WI38 (cell line): ENCODE measurements at regions not wholly inside any gene's neighbourhood (a gene's known extent, or its start where the extent isn't known, plus 50 kb on each side); places are given as distances from the start of the nearest gene placed in this dataset.

ENCODE experiments used
- H3K4me3 ChIP-seq: 2 replicates; pipeline ENCODE4 v1.5.1; 2011; ENCODE audit warnings: low read depth, mild to moderate bottlenecking, control low read depth, low read length
- TF ChIP-seq, protein P1 (sequence below): IDR thresholded peaks from 2 replicates; pipeline ENCODE4 v1.5.1; 2012; ENCODE audit warnings: low read depth, mild to moderate bottlenecking, control low read depth, low read length

DNA sequence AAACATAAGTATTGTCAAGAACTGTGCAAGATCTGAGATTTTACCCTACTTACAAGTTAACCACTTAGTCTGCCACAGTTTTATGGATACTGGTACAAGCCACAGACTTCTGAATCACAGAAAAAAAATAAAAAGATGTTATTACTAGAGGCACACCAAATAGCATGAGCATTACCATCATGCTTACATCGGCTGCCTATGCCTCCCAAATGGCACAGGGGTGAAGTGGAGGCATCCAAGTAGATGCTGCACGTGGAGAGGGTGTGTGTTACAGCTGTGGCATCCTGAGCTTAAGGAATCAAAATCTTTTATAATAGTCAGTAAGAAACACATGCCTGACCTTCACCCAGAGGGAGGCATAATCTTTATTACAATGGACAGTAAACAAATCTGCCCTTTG, 207.8 kb downstream of the TFEC start:
- TF ChIP-seq, protein P1, sequence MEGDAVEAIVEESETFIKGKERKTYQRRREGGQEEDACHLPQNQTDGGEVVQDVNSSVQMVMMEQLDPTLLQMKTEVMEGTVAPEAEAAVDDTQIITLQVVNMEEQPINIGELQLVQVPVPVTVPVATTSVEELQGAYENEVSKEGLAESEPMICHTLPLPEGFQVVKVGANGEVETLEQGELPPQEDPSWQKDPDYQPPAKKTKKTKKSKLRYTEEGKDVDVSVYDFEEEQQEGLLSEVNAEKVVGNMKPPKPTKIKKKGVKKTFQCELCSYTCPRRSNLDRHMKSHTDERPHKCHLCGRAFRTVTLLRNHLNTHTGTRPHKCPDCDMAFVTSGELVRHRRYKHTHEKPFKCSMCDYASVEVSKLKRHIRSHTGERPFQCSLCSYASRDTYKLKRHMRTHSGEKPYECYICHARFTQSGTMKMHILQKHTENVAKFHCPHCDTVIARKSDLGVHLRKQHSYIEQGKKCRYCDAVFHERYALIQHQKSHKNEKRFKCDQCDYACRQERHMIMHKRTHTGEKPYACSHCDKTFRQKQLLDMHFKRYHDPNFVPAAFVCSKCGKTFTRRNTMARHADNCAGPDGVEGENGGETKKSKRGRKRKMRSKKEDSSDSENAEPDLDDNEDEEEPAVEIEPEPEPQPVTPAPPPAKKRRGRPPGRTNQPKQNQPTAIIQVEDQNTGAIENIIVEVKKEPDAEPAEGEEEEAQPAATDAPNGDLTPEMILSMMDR = no peak
- no peak overlapping the region for H3K4me3 ChIP-seq

DNA sequence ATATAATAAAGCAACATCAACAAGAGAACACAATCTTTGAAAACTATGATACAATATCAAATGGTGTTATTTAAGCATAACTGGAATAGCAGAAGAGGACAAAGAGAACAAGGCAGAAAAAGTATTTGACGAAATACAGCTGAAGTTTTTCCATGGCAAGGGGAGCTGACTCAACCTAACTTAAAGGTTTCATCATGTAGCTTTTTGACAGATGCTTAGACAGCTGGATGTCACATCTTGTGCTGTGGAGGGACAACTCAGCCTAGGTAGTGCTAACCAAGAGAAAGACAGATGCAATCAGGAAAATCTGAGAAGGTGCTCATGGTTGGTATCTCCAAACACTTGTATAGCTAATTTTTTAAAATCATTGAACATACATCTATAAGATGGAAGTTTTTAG, 208.2 kb downstream of the TFEC start:
- H3K4me3 ChIP-seq = no peak overlapping the region
- TF ChIP-seq, protein P1 = no peak

DNA sequence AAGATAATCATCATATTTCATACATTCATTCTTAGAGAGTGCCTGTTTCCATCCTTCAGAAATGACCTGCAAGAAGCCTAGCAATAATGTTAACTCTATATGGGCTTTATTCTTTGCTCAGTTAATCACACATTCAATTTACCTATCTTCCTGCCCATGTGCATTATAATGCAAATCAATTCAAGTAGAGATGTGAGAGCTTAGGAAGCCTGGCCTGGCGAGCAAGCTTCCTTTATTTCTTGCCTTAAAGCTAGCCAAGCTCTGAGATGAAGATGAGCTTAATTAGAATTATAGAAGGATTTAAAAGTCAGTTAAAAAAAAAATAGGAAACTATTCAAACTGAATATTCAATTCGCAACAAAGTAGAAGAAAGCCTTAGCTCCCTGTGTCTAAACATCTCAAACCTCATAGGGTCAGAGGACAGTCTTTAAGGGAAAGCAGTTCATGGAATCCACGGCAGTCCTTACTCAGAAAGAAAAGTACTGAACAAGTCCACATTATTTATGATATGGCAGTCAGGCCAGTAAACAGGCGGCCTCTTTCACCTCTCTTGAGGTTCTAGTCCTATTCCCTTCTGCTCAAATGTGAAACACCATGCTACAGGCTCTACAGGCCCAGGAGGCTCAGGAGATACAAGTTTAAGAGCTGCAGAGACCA, 214.1 kb downstream of the TFEC start:
- no peak overlapping the region for H3K4me3 ChIP-seq
- TF ChIP-seq, protein P1 = no peak

DNA sequence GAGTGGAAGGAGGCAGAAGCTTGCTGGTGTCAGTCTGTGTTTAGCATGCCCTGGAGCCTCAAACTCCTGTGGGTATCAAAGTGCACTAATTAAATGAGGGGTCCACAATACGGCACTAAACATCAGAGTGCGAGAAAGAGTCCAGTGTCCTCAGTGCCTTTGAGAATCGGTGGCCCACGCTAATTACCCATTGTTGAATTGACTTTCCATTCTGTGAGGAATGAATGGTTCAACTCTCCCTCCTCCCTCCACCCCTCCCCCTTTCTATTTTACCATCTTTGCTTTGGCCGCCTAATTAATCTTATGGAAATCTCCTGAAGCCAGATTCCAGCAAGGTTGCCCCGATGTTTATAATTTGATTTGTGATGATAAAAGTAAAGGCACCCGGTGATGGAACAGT, 217.8 kb downstream of the TFEC start:
- no peak overlapping the region for H3K4me3 ChIP-seq
- TF ChIP-seq, protein P1 = no peak

DNA sequence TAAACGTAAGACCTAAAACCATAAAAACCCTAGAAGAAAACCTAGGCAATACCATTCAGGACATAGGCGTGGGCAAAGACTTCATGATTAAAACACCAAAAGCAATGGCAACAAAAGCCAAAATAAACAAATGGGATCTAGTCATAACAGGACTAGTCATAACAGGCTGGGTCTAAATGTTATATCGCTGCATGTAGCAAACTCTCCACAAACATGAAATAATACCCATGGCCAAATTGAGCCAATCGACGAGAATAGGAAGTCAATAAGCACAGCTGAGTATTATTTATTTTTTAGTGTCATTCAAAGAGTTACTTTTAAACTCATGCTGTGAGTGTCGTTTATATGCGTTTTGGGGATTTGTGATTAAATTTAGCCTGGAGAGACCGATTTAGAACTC, 225.1 kb downstream of the TFEC start:
- H3K4me3 ChIP-seq = no peak overlapping the region
- TF ChIP-seq, protein P1 = no peak

DNA sequence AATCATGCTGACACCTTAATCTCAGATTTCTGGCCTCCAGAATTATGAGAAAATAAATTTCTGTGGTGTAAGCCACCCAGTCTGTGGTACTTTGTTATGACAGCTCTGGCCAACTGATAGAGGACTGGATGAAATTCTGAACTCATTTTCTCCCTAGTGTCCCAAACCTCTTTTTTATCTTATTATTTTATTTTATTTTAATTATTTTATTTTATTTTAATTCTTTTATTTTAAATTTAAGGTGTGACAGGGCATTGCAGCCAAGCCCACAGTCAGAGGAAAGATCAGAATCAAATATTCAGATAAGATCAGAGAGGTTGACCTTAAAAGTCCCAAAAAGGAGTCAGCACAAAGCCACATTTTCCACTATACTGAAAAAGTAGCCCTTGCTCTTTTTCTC, 228.1 kb downstream of the TFEC start:
- H3K4me3 ChIP-seq = no peak overlapping the region
- TF ChIP-seq, protein P1 = no peak

DNA sequence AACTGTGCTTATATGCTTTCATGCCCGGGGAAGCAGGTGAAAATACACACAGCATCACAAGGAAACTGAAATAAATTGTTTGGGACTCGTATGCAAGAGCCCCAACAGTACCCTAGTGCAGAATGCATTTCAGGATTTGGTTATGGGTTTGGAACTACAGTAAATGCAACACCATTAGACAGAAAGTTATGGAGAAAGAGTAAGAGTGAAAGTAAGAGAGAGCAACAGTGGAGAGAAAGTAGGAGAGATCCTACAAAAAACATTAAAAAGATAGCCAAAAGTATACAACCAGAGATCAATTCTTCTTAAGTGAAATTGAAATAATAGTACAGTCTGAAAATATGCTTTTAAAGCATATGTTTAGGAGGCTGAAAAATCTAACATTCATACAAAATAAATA, 231.1 kb downstream of the TFEC start:
- TF ChIP-seq, protein P1 = no peak
- no peak overlapping the region for H3K4me3 ChIP-seq
